ENCODE measurements at regions not wholly inside any gene's neighbourhood (a gene's known extent, or its start where the extent isn't known, plus 50 kb on each side); places are given as distances from the start of the nearest gene placed in this dataset.
"Not testable (repeated sequence)": the region's sequence is repeated elsewhere in the genome, so short reads cannot be mapped to it uniquely, and the experiment has no call there.

DNA sequence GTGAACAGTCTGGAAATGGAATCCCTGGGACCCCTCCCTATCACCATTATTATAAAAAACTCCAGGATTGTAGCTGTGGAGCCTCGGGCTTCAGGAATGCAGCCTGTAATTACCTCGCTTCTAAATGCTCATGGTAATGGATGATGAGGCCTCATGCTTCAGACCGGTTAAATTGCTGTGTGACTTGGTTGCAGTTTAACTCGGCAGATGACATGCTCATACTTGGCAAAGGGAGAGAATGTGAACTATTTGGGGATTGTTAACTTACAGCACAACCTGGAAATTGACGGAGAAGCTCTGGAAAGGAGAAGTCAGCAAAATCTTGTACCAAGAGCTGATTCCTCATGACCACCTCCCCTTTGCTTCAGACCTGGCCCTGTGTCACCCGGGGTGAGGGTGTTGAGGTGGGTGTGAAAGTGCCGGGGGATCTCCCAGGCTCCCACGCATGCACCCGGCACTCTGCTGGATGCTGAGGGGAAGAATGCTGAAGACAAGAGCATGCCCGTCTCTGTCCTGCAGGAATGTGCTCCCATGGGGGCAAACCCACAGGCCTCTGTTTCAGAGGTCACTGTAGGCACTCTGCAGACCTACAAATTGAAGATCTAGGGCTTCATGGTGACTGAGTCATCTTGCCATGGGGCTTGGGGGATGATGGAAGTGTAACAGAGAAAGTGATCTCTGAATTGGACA lies 364.8 kb downstream of the RPS6KC1 start:
- DNase-seq (ENCODE audit: low read depth, low spot score): no peak
- no peak overlapping the region for H3K27ac ChIP-seq

DNA sequence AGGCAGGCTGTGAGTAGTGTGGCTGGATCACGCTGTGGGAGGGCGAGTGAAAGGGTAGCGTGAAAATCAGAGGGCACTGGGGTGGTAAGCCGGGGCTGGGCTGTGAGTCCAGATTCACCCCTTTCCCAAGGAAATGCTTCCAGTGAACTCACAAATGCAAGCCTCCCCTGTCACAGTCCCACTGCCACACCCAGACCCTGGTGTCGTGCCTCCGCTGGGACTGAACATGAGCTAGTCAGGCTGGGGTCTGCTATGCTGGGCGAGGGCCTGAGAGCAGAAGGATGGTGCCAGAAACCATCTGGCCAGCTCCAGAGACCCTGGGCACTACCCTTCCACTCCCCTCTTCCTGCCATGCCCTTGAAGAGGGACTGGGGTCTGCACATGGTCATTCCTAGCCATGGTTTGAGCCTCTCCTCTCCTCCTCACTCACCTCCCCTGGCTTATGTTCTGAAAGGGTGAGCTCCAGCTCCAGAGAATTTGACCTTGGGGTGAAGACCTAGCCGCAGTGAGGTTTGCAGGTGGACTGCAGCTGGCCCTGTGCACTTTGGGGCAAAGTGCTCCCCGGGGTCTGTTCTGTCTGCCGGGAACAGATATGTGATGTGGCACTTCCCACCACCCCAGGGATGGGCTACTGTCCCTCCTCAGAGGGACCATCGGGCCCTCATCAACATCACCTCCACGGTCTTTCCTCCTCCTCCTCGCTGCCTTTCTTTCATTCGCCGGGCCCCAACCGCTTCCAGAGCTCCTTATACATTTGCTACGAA lies 365.6 kb downstream of the RPS6KC1 start:
- no peak for DNase-seq (ENCODE audit: low read depth, low spot score)
- H3K27ac ChIP-seq: no peak overlapping the region

GRCh38 chr1:213417225-213417820 lies 366.3 kb downstream of the RPS6KC1 start:
- no peak overlapping the region for H3K27ac ChIP-seq
- no peak for DNase-seq (ENCODE audit: low read depth, low spot score)

GRCh38 chr1:213417846-213418245 lies 366.8 kb downstream of the RPS6KC1 start:
- DNase-seq (ENCODE audit: low read depth, low spot score): no peak
- H3K27ac ChIP-seq: no peak overlapping the region

DNA sequence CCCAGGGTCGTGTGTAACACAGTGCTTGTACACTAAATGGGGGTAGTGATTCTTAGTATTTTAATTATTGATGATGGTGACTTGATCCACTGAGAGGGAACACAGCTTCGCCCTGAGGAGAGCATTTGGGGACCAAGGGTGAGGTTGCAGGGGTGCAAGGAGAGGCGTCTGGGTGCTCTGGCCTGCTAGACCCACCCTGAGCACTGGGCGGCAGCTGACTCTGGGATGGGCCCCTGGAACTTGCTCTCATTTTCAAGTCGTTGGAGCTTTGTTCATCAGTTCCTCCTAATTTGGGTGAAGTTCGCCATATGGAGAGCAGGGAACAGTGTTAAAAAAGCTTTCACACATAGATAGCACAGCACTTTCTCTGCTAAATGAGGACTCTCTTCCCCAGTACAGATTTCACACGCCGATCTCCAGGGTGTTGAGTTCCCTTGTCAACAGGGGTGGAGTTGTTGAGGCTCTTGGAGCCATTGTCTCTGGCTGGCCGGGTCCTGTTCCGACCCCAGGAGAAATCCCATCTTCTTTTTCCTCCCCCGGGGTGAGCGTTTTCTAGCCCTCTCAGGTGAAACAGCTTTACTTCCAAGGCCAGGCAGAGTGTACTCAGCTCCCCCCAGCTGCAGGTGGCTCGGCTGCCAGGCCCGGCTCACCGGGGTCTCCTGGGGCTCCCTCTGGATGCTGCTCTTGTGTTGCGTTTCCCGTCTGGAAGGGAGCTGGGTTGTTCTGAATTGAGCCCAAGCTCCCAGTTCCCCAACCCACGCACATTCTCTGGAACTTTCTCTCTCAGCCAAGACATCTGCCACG lies 367.4 kb downstream of the RPS6KC1 start:
- no peak for DNase-seq (ENCODE audit: low read depth, low spot score)
- no peak overlapping the region for H3K27ac ChIP-seq

- no peak overlapping the region for H3K27ac ChIP-seq
- DNase-seq (ENCODE audit: low read depth, low spot score): no peak
Measured at GRCh38 chr1:213419401-213420030, 368.5 kb downstream of the RPS6KC1 start.

GRCh38 chr1:213421178-213421577 lies 370.1 kb downstream of the RPS6KC1 start:
- H3K27ac ChIP-seq; DNase-seq (ENCODE audit: low read depth, low spot score): not testable (repeated sequence)

DNA sequence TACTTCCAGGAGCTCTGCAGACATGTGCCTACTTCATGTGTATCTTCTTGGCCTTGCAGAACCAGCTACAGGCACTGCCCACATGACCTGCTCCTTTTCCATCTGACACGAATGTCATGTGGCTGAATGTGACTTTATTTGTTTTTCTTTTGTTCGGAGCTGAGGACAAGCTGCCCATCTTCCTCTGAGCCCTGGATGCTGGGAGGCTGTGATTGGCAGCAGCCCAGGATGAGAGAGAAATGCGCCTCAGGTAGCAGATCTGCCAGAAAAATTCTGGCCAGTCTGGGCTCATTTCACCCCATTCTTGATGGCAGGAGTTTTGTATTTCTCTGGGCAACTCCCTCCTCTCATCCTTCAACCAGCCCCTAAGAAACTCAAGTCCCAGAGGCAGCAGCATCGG lies 372.0 kb downstream of the RPS6KC1 start:
- H3K27ac ChIP-seq: no peak overlapping the region
- no peak for DNase-seq (ENCODE audit: low read depth, low spot score)

DNA sequence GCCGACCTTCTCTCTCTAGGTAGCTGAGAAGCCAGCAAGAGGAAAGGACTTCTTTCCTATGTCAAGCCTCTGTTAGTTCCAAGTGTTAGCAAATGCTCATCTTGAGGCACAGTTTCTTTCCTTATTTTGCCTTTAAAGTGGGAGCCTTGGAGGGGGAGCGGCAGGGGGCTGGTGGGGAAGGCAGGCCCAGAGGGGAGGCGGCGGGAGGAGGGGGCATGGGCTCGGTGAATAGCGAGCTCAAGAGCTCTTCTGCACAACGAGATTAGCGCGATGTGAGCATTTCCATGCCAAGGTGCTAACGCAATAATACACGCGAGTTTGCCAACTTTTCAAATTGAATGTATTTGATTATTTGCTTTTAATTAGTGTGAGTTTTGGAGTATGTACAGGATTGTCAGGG lies 372.6 kb downstream of the RPS6KC1 start:
- no peak for DNase-seq (ENCODE audit: low read depth, low spot score)
- H3K27ac ChIP-seq: no peak overlapping the region

- H3K27ac ChIP-seq: no peak overlapping the region
- DNase-seq (ENCODE audit: low read depth, low spot score): no peak
Measured at GRCh38 chr1:213425376-213426030, 374.5 kb downstream of the RPS6KC1 start.

DNA sequence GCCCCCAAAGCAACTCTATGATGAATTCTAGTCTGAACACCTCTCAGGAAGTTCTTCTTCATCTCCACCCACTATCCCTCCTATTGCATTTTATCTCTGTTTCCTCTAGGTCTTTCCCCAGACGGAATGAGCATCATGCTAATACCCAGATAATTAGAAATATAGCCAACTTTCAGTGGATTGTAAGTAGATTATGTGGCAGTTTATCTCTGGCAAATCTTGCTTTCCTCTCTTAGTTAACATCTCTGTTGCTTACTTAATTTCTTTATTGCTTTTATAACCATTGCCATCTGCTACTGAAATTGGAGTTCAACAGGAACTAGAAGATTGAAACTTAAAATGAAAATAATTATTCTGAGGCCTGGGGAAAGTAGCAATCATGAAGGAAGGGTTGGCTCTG lies 378.6 kb downstream of the RPS6KC1 start:
- DNase-seq (ENCODE audit: low read depth, low spot score): no peak
- no peak overlapping the region for H3K27ac ChIP-seq

- no peak for DNase-seq (ENCODE audit: low read depth, low spot score)
- no peak overlapping the region for H3K27ac ChIP-seq
Measured at GRCh38 chr1:213435715-213436114, 384.7 kb downstream of the RPS6KC1 start.

- no peak for DNase-seq (ENCODE audit: low read depth, low spot score)
- H3K27ac ChIP-seq: no peak overlapping the region
Measured at GRCh38 chr1:213438339-213438738, 387.3 kb downstream of the RPS6KC1 start.

- no peak for DNase-seq (ENCODE audit: low read depth, low spot score)
Measured at GRCh38 chr1:213439703-213440102, 388.7 kb downstream of the RPS6KC1 start.

DNA sequence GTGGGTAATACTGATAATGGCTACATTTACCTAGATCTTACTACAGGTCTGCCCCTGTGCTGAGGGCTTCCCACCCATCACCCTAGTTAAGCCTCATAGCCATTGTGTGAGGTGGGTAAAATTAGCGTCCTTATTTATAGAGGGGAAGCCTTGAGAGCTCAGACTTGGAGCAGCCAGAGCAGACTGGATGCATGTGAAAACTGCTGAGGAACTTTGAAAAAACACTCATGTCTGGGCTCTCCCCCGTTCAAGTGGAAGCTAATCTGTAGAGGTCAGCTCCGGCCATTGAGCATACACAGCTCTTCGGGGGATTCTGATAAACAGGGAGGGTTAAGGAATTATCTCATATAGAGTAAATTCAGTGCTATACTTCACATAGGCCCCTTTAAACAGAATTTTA lies 389.7 kb downstream of the RPS6KC1 start:
- H3K27ac ChIP-seq: no peak overlapping the region
- DNase-seq (ENCODE audit: low read depth, low spot score): no peak

More at GRCh38 chr1:213439703-213440102, 388.7 kb downstream of the RPS6KC1 start:
- H3K27ac ChIP-seq: no peak overlapping the region

DNA sequence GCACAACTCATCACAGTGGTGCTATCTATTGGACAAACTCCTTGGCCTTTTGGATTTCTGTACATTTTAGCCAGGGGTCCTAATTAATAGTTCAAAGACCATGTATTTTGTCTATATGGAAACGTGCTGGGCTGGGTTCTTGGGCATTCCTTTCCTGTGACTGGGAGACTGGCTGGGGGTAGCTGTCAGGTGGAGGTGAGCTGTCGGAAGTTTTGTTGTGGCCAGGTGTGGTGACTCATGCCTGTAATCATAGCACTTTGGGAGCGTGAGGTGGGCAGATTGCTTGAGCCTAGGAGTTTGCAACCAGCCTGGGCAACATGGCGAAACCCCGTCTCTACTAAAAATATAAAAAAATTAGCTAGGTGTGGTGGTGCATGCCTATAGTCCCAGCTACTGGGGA lies 392.4 kb downstream of the RPS6KC1 start:
- no peak overlapping the region for H3K27ac ChIP-seq
- DNase-seq (ENCODE audit: low read depth, low spot score): peak; percentile 64

DNA sequence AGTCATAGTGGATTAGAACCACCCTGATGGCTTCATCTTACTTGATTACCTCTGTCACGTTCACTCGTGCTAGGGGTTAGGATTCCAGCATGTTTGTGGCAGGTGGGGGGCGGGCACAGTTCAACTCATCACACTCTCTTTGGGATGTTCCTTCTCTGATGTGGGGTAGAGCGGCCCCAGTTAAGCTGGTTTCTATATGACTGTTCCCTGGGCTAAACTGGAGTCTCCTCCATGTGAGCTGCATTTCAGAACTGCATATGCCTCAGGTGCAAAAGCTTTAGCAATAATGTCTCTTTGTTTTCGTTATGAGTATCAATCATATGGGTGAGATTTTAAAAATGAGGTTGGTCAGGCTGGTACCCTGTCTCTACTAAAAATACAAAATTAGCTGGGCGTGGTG lies 393.2 kb downstream of the RPS6KC1 start:
- no peak for DNase-seq (ENCODE audit: low read depth, low spot score)
- H3K27ac ChIP-seq: no peak overlapping the region

- DNase-seq (ENCODE audit: low read depth, low spot score): no peak
Measured at GRCh38 chr1:213446496-213446895, 395.5 kb downstream of the RPS6KC1 start.

GRCh38 chr1:213448360-213448759 lies 397.3 kb downstream of the RPS6KC1 start:
- H3K27ac ChIP-seq: no peak overlapping the region
- no peak for DNase-seq (ENCODE audit: low read depth, low spot score)

More at GRCh38 chr1:213446496-213446895, 395.5 kb downstream of the RPS6KC1 start:
- H3K27ac ChIP-seq: no peak overlapping the region

GRCh38 chr1:213448776-213449175 lies 397.7 kb downstream of the RPS6KC1 start:
- H3K27ac ChIP-seq: no peak overlapping the region
- no peak for DNase-seq (ENCODE audit: low read depth, low spot score)
